Right lobe of liver (tissue), 4 donors: ENCODE measurements at regions not wholly inside any gene's neighbourhood (a gene's known extent, or its start where the extent isn't known, plus 50 kb on each side); places are given as distances from the start of the nearest gene placed in this dataset.

Source experiments
- CTCF ChIP-seq, 4 donors: fragments of 200-600 bp in 3 of 4; fragments of 450-650 bp in 1 of 4; IDR thresholded peaks; one replicate each; pipeline versions ENCODE4 v1.5.1 to v1.8.0; 2016 to 2022; ENCODE audit warnings: antibody characterized with exemption in 4 of 4, mild to moderate bottlenecking in 2 of 4
- POLR2A ChIP-seq: fragments of 450-650 bp; IDR thresholded peaks from one replicate; pipeline ENCODE4 v1.6.1; 2017; ENCODE audit warnings: antibody characterized with exemption, mild to moderate bottlenecking
- donor health status: DM: no; HTN: no; CAD: no.
- donor health status: DM: no; HTN: no; CAD: no.
- donor health status: DM: no; HTN: yes; CAD: no.

DNA sequence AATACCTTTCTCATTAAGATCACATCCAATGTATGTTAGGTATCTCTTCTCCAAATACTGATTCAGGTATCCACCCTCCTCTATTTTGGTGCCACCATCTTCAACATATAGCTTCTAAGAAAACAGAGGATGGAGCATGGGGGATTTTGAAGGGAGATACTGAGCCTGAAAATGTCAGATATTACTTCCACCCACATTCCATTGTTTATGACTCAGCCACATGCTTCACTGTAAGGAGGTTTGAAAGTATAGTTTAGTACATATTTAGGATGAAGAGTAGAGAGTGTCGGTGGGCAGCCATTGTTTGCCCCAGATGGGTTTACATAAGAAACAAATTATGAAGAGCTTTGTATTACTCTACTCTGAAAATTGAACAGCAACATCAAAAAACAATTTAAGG lies 286.7 kb downstream of the TFAP2B start:
- TF ChIP-seq POLR2A (no peak), CTCF (IDR thresholded peaks at IDR 0.05) (no peak)
